Breast epithelium (tissue), 3 donors: ENCODE measurements at regions not wholly inside any gene's neighbourhood (a gene's known extent, or its start where the extent isn't known, plus 50 kb on each side); places are given as distances from the start of the nearest gene placed in this dataset.

Experiments used
- POLR2A ChIP-seq: fragments of 450-650 bp; IDR thresholded peaks from one replicate; pipeline ENCODE4 v1.6.1; 2016; ENCODE audit warnings: antibody characterized with exemption, mild to moderate bottlenecking, moderate library complexity
- POLR2AphosphoS5 ChIP-seq, 3 donors: sonication (generic); formaldehyde crosslinking; IDR thresholded peaks; one replicate each; pipeline ENCODE4 v1.6.1; 2017; ENCODE audit warnings: antibody characterized with exemption in 3 of 3
- TF ChIP-seq, protein P1 (sequence below), 3 donors: fragments of 450-650 bp; IDR thresholded peaks; one replicate each; pipeline ENCODE4 v1.5.1; 2016 to 2017; ENCODE audit warnings: antibody characterized with exemption in 3 of 3, mild to moderate bottlenecking in 3 of 3, moderate library complexity in 3 of 3

DNA sequence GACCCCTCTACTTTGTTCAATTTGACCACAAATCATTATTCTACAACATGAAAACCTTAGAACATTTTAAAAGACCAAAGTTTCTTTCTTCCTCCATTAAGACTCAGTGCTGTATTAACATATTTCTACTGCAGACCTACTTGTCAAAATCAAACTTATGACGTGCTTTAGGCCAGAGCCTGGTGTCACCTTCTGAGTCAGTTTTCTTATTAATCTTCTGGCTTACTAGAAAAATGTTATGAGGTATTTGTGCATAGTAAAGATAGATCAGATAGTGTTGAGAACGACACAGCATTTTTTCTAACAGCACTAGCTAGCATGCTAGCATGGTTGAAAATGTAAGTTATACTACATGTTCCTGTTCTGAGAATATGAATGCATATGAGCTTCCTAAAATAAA is 333.6 kb upstream of the FAM241A start:
- TF ChIP-seq, protein P1, sequence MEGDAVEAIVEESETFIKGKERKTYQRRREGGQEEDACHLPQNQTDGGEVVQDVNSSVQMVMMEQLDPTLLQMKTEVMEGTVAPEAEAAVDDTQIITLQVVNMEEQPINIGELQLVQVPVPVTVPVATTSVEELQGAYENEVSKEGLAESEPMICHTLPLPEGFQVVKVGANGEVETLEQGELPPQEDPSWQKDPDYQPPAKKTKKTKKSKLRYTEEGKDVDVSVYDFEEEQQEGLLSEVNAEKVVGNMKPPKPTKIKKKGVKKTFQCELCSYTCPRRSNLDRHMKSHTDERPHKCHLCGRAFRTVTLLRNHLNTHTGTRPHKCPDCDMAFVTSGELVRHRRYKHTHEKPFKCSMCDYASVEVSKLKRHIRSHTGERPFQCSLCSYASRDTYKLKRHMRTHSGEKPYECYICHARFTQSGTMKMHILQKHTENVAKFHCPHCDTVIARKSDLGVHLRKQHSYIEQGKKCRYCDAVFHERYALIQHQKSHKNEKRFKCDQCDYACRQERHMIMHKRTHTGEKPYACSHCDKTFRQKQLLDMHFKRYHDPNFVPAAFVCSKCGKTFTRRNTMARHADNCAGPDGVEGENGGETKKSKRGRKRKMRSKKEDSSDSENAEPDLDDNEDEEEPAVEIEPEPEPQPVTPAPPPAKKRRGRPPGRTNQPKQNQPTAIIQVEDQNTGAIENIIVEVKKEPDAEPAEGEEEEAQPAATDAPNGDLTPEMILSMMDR (IDR thresholded peaks at IDR 0.05), result no peak
- TF ChIP-seq POLR2A (no peak), POLR2AphosphoS5 (IDR thresholded peaks at IDR 0.05) (no peak)
